Esophagus squamous epithelium (tissue), 5 donors: ENCODE measurements at regions not wholly inside any gene's neighbourhood (a gene's known extent, or its start where the extent isn't known, plus 50 kb on each side); places are given as distances from the start of the nearest gene placed in this dataset.

ENCODE experiments used
- DNase-seq: peaks from one replicate; lab custom pipeline; 2025; lab: John Stamatoyannopoulos, UW
- H3K27ac ChIP-seq, 4 donors: fragments of 200-600 bp; sonication (generic); one replicate each; pipeline ENCODE4 v1.5.1; 2016 to 2019; ENCODE audit warnings: mild to moderate bottlenecking in 1 of 4
- H3K27me3 ChIP-seq, 4 donors: fragments of 200-600 bp; sonication (generic); 1 replicate in 3 of 4; 2 replicates in 1 of 4; pipeline versions ENCODE4 v1.5.1 to v1.6.0; 2017 to 2021; ENCODE audit warnings: antibody characterized with exemption in 1 of 4
- H3K36me3 ChIP-seq, 3 donors: fragments of 200-600 bp; sonication (generic); one replicate each; pipeline ENCODE4 v1.5.1; 2016 to 2019
- H3K4me1 ChIP-seq, 3 donors: fragments of 200-600 bp; sonication (generic); one replicate each; pipeline ENCODE4 v1.5.1; 2017 to 2019
- H3K4me3 ChIP-seq, 4 donors: fragments of 200-600 bp; sonication (generic); 1 replicate in 3 of 4; 2 replicates in 1 of 4; pipeline ENCODE4 v1.5.1; 2016 to 2019; ENCODE audit warnings: mild to moderate bottlenecking in 2 of 4, moderate library complexity in 1 of 4
- H3K9me3 ChIP-seq, 3 donors: fragments of 200-600 bp; sonication (generic); one replicate each; pipeline ENCODE4 v1.5.1; 2016 to 2019
- POLR2A ChIP-seq, 4 donors: fragments of 450-650 bp; IDR thresholded peaks; one replicate each; pipeline ENCODE4 v1.6.1; 2017; ENCODE audit warnings: antibody characterized with exemption in 4 of 4, mild to moderate bottlenecking in 4 of 4, moderate library complexity in 3 of 4
- WGBS, 2 donors: methylation state at CpG; one replicate each; pipeline ENCODE4 v1.1.5; 2018; 5-methylcytosine and 5-hydroxymethylcytosine counted together
- intact Hi-C: fragments of 100-400 bp; cut with DNase I; formaldehyde crosslinking; loops from one replicate; pipeline ENCODE4 v1.15.0; 2022
- TF ChIP-seq, protein P1 (sequence below), 6 experiments: fragments of 450-650 bp in 4 of 6; fragments of 200-600 bp in 2 of 6; sonication (generic) in 2 of 6; IDR thresholded peaks; one replicate each; pipeline ENCODE4 v1.5.1; 2016 to 2019; ENCODE audit warnings: antibody characterized with exemption in 6 of 6, mild to moderate bottlenecking in 4 of 6, moderate library complexity in 4 of 6
- donor health status: DM: yes; HTN: yes; CAD: no.

DNA sequence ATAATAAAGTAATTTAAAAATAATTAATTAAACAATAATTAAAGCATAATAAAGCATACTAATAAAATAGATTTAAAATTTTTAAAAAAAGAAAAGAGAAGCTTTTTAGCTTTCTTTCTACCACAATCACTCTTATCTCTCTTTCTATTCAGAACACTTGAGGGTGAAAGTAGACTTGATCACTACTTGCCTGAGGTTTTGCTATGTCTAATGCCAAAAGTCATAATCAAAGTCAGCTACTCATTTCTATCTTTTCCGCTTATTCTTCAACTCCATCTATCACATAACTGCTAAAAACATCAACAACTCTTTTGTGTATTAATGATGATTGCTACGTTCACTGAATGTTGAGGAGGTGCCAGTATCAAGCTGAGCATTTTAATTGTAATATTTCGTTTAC is 202.0 kb upstream of the KRR1 start:
- Histone ChIP-seq H3K9me3 (no peaks in the 10 kb centered on the region), H3K27me3 (no peaks in the 10 kb centered on the region), H3K36me3 (no peaks in the 10 kb centered on the region), H3K4me1 (peaks cover 9 to 93% (median 30%) of the 10 kb centered on the region in 3 donors), H3K4me3 (no peak overlapping the region), H3K27ac (peak overlapping the region in 3 of 4 donors; percentile 71 to 87 (median 83))
- DNase-seq = no peak
- TF ChIP-seq, protein P1, sequence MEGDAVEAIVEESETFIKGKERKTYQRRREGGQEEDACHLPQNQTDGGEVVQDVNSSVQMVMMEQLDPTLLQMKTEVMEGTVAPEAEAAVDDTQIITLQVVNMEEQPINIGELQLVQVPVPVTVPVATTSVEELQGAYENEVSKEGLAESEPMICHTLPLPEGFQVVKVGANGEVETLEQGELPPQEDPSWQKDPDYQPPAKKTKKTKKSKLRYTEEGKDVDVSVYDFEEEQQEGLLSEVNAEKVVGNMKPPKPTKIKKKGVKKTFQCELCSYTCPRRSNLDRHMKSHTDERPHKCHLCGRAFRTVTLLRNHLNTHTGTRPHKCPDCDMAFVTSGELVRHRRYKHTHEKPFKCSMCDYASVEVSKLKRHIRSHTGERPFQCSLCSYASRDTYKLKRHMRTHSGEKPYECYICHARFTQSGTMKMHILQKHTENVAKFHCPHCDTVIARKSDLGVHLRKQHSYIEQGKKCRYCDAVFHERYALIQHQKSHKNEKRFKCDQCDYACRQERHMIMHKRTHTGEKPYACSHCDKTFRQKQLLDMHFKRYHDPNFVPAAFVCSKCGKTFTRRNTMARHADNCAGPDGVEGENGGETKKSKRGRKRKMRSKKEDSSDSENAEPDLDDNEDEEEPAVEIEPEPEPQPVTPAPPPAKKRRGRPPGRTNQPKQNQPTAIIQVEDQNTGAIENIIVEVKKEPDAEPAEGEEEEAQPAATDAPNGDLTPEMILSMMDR (IDR thresholded peaks at IDR 0.05) = no peak
- no peak for TF ChIP-seq POLR2A (IDR thresholded peaks at IDR 0.05)
- WGBS, 2 donors = 72 to 76% methylated on average over 3 of the region's 3 CpGs
- intact Hi-C loops = no loop called here

DNA sequence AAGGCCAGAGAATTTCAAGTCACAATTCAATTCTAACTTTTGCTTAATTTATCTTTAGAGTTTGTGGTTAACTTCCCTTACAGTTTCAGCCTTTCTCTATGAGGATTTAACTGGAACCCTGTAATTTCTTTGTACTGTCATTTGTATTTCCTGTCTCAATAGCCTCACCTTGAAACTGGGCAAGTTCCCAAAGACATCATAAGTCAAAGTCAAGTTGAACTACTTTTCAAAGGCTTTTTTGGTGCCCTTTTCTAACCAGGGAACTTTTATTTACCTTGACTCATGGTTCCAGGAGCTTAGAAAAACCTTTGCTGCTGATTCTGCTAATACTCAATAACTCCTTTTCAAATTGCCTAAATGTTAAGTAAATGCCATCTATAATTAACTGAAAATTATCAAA is 200.8 kb upstream of the KRR1 start:
- TF ChIP-seq, protein P1 (IDR thresholded peaks at IDR 0.05) = no peak
- no peak for TF ChIP-seq POLR2A (IDR thresholded peaks at IDR 0.05)
- Histone ChIP-seq H3K4me1 (peaks cover 9 to 88% (median 32%) of the 10 kb centered on the region in 3 donors), H3K27me3 (no peaks in the 10 kb centered on the region), H3K4me3 (no peak overlapping the region), H3K27ac (peak overlapping the region; percentile 18 to 87 (median 78)), H3K36me3 (no peaks in the 10 kb centered on the region), H3K9me3 (no peaks in the 10 kb centered on the region)
- intact Hi-C loops = no loop called here
- no peak for DNase-seq

DNA sequence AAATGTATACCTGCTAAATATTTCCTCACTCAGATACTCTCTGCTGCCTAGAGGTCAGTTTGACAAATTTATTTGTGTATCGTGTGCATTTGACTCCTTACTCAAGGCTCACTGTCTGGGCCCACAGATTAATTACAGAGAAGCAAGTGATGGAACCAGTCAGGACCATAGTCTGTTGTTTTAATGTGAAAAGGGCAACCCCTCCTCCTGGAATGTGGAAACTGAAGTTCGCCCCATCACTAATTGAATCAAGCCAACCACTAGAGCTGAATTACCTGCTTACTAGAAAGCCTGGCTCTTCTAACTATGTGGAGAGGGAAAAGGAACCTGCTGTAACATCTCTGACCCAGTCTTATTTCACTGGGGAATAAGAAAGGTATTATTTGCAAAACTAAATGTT is 199.9 kb upstream of the KRR1 start:
- Histone ChIP-seq H3K9me3 (no peaks in the 10 kb centered on the region), H3K4me3 (no peak overlapping the region), H3K4me1 (peaks cover 9 to 88% (median 42%) of the 10 kb centered on the region in 3 donors), H3K27me3 (no peaks in the 10 kb centered on the region), H3K27ac (peak overlapping the region; percentile 18 to 87 (median 78)), H3K36me3 (no peaks in the 10 kb centered on the region)
- 88 to 100% methylated on average over 2 of the region's 2 CpGs for WGBS, 2 donors
- DNase-seq = no peak
- intact Hi-C loops = no loop called here
- TF ChIP-seq POLR2A (IDR thresholded peaks at IDR 0.05) = no peak
- TF ChIP-seq, protein P1 (IDR thresholded peaks at IDR 0.05) = no peak

DNA sequence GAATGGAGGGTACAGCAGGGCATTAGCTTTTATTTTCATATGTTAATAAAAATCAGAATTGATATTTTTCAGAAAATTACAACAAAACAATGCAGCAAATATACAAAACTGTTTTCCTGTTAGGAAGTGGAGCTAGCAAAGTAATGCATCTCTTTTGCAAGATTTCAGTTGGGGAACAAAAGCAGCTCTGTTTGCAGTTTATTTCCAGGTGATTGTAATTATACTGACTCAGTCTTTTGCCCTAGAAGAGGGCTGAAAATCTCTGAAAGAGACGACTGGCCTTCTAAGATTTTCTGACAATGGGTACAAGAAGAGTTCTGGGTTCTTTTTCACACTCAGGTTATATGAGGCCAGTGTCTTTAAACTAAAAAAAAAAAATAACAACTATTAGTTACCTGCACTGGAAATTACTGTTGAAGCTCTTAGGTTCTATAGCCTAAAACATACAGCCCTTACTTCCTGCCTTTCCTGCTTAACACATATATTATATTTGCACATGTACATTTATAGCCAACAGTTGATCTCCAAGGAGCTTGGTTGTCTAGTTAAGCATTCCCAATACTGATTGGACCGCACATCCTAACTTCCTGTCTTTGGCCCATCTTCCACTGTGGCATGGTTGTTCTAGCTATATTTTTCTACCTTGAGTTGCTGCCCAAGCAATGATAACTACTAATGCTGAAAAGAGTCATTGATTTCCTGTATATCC is 199.1 kb upstream of the KRR1 start:
- H3K27me3 ChIP-seq = no peaks in the 10 kb centered on the region
- H3K4me3 ChIP-seq = no peak overlapping the region
- peaks cover 9 to 88% (median 44%) of the 10 kb centered on the region in 3 donors for H3K4me1 ChIP-seq
- TF ChIP-seq POLR2A (IDR thresholded peaks at IDR 0.05) = no peak
- TF ChIP-seq, protein P1 (IDR thresholded peaks at IDR 0.05) = no peak
- no peaks in the 10 kb centered on the region for H3K36me3 ChIP-seq
- H3K27ac ChIP-seq = peak overlapping the region; percentile 18 to 87 (median 78)
- 38 to 42% methylated on average over 2 of the region's 2 CpGs for WGBS, 2 donors
- intact Hi-C loops = no loop called here
- no peak for DNase-seq
- H3K9me3 ChIP-seq = no peaks in the 10 kb centered on the region

DNA sequence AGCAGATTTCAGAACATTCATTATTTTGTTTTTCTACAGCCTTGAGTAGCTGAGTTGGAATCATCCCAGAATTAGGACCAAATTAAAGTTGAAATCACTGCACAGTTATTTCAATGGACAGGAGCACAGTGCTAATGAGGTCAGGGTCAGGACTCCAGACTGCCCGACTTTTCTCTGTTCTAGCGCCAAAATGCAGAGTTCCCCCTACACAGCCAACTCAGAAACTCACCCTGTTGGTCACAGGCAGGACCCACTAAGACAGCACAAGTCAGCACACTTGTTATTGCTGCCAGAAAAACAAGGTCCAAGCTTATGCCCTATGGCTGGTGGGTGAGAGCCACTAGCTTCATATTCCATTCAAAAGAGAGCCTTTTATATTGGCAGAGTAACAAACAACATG is 198.1 kb upstream of the KRR1 start:
- Histone ChIP-seq H3K27ac (peak overlapping the region in 2 of 4 donors; percentile 83 to 87), H3K36me3 (no peaks in the 10 kb centered on the region), H3K27me3 (no peaks in the 10 kb centered on the region), H3K9me3 (no peaks in the 10 kb centered on the region), H3K4me1 (peaks cover 9 to 78% (median 39%) of the 10 kb centered on the region in 3 donors), H3K4me3 (no peak overlapping the region)
- 55 to 74% methylated on average over 2 of the region's 2 CpGs for WGBS, 2 donors
- intact Hi-C loops = no loop called here
- no peak for TF ChIP-seq POLR2A (IDR thresholded peaks at IDR 0.05)
- TF ChIP-seq, protein P1 (IDR thresholded peaks at IDR 0.05) = no peak
- DNase-seq = no peak
